ENCODE measurements at regions not wholly inside any gene's neighbourhood (a gene's known extent, or its start where the extent isn't known, plus 50 kb on each side); places are given as distances from the start of the nearest gene placed in this dataset.

DNA sequence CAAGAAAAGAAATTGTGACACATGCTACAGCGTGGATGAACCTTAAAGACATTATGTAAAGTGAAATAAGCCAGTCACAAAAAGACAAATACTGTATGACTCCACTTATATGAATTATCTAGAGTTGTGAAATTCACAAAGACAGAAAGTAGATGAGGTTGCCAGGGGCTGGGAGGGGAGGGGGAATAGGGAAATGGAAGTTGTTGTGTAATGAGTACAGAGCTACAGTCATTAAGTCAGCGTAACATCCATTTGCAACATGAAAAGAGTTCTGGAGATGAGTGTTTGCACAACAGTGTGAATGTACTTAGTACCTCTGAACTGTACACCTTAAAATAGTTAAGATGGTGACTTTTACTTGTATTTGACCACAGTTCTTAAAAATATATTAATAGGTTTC, 112.1 kb upstream of the CDK1 start:
- no peak overlapping the region for H3K4me3 ChIP-seq (ENCODE audit: low read depth, low read length)
- H3K27me3 ChIP-seq (replicated peaks), result no peaks in the 10 kb centered on the region
- in situ Hi-C loops (cut with HindIII; ENCODE audit: low pct_ligation_motif_present, low sequenced_read_pairs), result no loop called here
- no peak overlapping the region for H3K27ac ChIP-seq
- DNase-seq, result no peak
- TF ChIP-seq CTCF (IDR thresholded peaks at IDR 0.05; ENCODE audit: low read depth, low read length, missing control alignments), result no peak
- no peaks in the 10 kb centered on the region for H3K36me3 ChIP-seq (replicated peaks)

GRCh38 chr10:60664859-60665258, 113.4 kb upstream of the CDK1 start:
- Histone ChIP-seq H3K27ac (peak overlapping the region; percentile 92), H3K4me3 (ENCODE audit: low read depth, low read length) (no peak overlapping the region), H3K36me3 (replicated peaks) (no peaks in the 10 kb centered on the region), H3K27me3 (replicated peaks) (no peaks in the 10 kb centered on the region)
- peak; percentile 58 for DNase-seq
- in situ Hi-C loops (cut with HindIII; ENCODE audit: low pct_ligation_motif_present, low sequenced_read_pairs), result no loop called here
- TF ChIP-seq CTCF (IDR thresholded peaks at IDR 0.05; ENCODE audit: low read depth, low read length, missing control alignments), result no peak

DNA sequence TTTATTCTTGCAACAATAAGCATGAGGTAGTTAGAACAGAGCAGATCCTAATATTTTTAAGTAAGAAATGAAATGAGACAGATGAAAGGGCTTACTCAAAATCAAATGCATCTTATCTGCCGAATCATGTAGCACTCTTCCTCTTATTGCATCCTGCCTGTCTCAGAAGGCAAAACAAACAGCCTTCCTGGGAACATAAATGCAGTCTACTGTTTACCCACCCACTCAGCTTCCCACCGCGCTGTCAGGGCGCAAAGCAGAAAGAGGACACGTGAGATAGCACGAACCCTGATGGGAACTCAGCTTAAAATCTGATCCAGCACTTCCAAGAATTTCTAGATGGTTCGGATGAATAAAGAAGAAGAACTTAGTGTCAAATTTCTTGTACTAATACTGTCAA, 114.4 kb upstream of the CDK1 start:
- in situ Hi-C loops (cut with HindIII; ENCODE audit: low pct_ligation_motif_present, low sequenced_read_pairs), result no loop called here
- Histone ChIP-seq H3K27ac (peak overlapping the region; percentile 92), H3K4me3 (ENCODE audit: low read depth, low read length) (no peak overlapping the region), H3K27me3 (replicated peaks) (no peaks in the 10 kb centered on the region), H3K36me3 (replicated peaks) (no peaks in the 10 kb centered on the region)
- DNase-seq, result peak; percentile 77
- no peak for TF ChIP-seq CTCF (IDR thresholded peaks at IDR 0.05; ENCODE audit: low read depth, low read length, missing control alignments)

- peak; percentile 42 for TF ChIP-seq CTCF (IDR thresholded peaks at IDR 0.05; ENCODE audit: low read depth, low read length, missing control alignments)
- no peaks in the 10 kb centered on the region for H3K36me3 ChIP-seq (replicated peaks)
- no peaks in the 10 kb centered on the region for H3K27me3 ChIP-seq (replicated peaks)
- no peak overlapping the region for H3K4me3 ChIP-seq (ENCODE audit: low read depth, low read length)
- peak overlapping the region; percentile 92 for H3K27ac ChIP-seq
- DNase-seq, result peak; percentile 84
- in situ Hi-C loops (cut with HindIII; ENCODE audit: low pct_ligation_motif_present, low sequenced_read_pairs), result no loop called here
Measured at GRCh38 chr10:60662917-60663614, 115.2 kb upstream of the CDK1 start.

- peak; percentile 5 for TF ChIP-seq CTCF (IDR thresholded peaks at IDR 0.05; ENCODE audit: low read depth, low read length, missing control alignments)
- DNase-seq, result peak; percentile 83
- in situ Hi-C loops (cut with HindIII; ENCODE audit: low pct_ligation_motif_present, low sequenced_read_pairs), result no loop called here
- H3K27me3 ChIP-seq (replicated peaks), result no peaks in the 10 kb centered on the region
- H3K27ac ChIP-seq, result peak overlapping the region; percentile 92
- no peak overlapping the region for H3K4me3 ChIP-seq (ENCODE audit: low read depth, low read length)
- no peaks in the 10 kb centered on the region for H3K36me3 ChIP-seq (replicated peaks)
Measured at GRCh38 chr10:60661637-60662036, 116.6 kb upstream of the CDK1 start.

- in situ Hi-C loops (cut with HindIII; ENCODE audit: low pct_ligation_motif_present, low sequenced_read_pairs), result no loop called here
Measured at GRCh38 chr10:60660625-60661024, 117.7 kb upstream of the CDK1 start.

More at GRCh38 chr10:60660625-60661024, 117.7 kb upstream of the CDK1 start:
- DNase-seq, result no peak
- Histone ChIP-seq H3K4me3 (ENCODE audit: low read depth, low read length) (no peak overlapping the region), H3K27ac (no peak overlapping the region), H3K27me3 (replicated peaks) (no peaks in the 10 kb centered on the region), H3K36me3 (replicated peaks) (no peaks in the 10 kb centered on the region)
- TF ChIP-seq CTCF (IDR thresholded peaks at IDR 0.05; ENCODE audit: low read depth, low read length, missing control alignments), result no peak

All from brain microvascular endothelial cell (primary cell).